ENCODE measurements at regions not wholly inside any gene's neighbourhood (a gene's known extent, or its start where the extent isn't known, plus 50 kb on each side); places are given as distances from the start of the nearest gene placed in this dataset.

GRCh38 chr5:3780907-3781306, 185.3 kb downstream of the IRX1 start:
- no peaks in the 10 kb centered on the region for H3K79me2 ChIP-seq (ENCODE audit: control insufficient read depth, insufficient read depth, low read length, unreplicated experiment)
- H3K27me3 ChIP-seq (ENCODE audit: insufficient read depth, low read length) = no peaks in the 10 kb centered on the region
- no peaks in the 10 kb centered on the region for H3K4me1 ChIP-seq (ENCODE audit: control insufficient read depth, insufficient read depth, low read length, unreplicated experiment)
- H3K27ac ChIP-seq (ENCODE audit: low read depth, low read length) = no peak overlapping the region
- H2AFZ ChIP-seq (ENCODE audit: low read length, unreplicated experiment) = no peak overlapping the region
- H3K4me3 ChIP-seq (ENCODE audit: low read depth, low read length) = no peak overlapping the region
- H3K36me3 ChIP-seq (ENCODE audit: insufficient read depth, low read length) = no peaks in the 10 kb centered on the region

- Histone ChIP-seq H3K79me2 (ENCODE audit: control insufficient read depth, insufficient read depth, low read length, unreplicated experiment) (no peaks in the 10 kb centered on the region), H3K27me3 (ENCODE audit: insufficient read depth, low read length) (no peaks in the 10 kb centered on the region), H3K4me3 (ENCODE audit: low read depth, low read length) (no peak overlapping the region), H3K36me3 (ENCODE audit: insufficient read depth, low read length) (no peaks in the 10 kb centered on the region), H3K27ac (ENCODE audit: low read depth, low read length) (no peak overlapping the region), H2AFZ (ENCODE audit: low read length, unreplicated experiment) (no peak overlapping the region), H3K4me1 (ENCODE audit: control insufficient read depth, insufficient read depth, low read length, unreplicated experiment) (no peaks in the 10 kb centered on the region)
Measured at GRCh38 chr5:3784854-3785253, 189.2 kb downstream of the IRX1 start.

GRCh38 chr5:3786165-3786564, 190.5 kb downstream of the IRX1 start:
- Histone ChIP-seq H3K36me3 (ENCODE audit: insufficient read depth, low read length) (no peaks in the 10 kb centered on the region), H3K79me2 (ENCODE audit: control insufficient read depth, insufficient read depth, low read length, unreplicated experiment) (no peaks in the 10 kb centered on the region), H3K4me3 (ENCODE audit: low read depth, low read length) (no peak overlapping the region), H2AFZ (ENCODE audit: low read length, unreplicated experiment) (no peak overlapping the region), H3K4me1 (ENCODE audit: control insufficient read depth, insufficient read depth, low read length, unreplicated experiment) (no peaks in the 10 kb centered on the region), H3K27me3 (ENCODE audit: insufficient read depth, low read length) (no peaks in the 10 kb centered on the region), H3K27ac (ENCODE audit: low read depth, low read length) (no peak overlapping the region)

- no peak overlapping the region for H3K27ac ChIP-seq (ENCODE audit: low read depth, low read length)
- no peak overlapping the region for H3K4me3 ChIP-seq (ENCODE audit: low read depth, low read length)
Measured at GRCh38 chr5:3786891-3787430, 191.3 kb downstream of the IRX1 start.

GRCh38 chr5:3787604-3788003, 192.0 kb downstream of the IRX1 start:
- Histone ChIP-seq H3K79me2 (ENCODE audit: control insufficient read depth, insufficient read depth, low read length, unreplicated experiment) (no peaks in the 10 kb centered on the region), H2AFZ (ENCODE audit: low read length, unreplicated experiment) (no peak overlapping the region), H3K4me1 (ENCODE audit: control insufficient read depth, insufficient read depth, low read length, unreplicated experiment) (no peaks in the 10 kb centered on the region), H3K36me3 (ENCODE audit: insufficient read depth, low read length) (no peaks in the 10 kb centered on the region), H3K27ac (ENCODE audit: low read depth, low read length) (no peak overlapping the region), H3K27me3 (ENCODE audit: insufficient read depth, low read length) (no peaks in the 10 kb centered on the region), H3K4me3 (ENCODE audit: low read depth, low read length) (no peak overlapping the region)

More at GRCh38 chr5:3786891-3787430, 191.3 kb downstream of the IRX1 start:
- Histone ChIP-seq H3K27me3 (ENCODE audit: insufficient read depth, low read length) (no peaks in the 10 kb centered on the region), H3K36me3 (ENCODE audit: insufficient read depth, low read length) (no peaks in the 10 kb centered on the region), H2AFZ (ENCODE audit: low read length, unreplicated experiment) (no peak overlapping the region), H3K4me1 (ENCODE audit: control insufficient read depth, insufficient read depth, low read length, unreplicated experiment) (no peaks in the 10 kb centered on the region), H3K79me2 (ENCODE audit: control insufficient read depth, insufficient read depth, low read length, unreplicated experiment) (no peaks in the 10 kb centered on the region)

GRCh38 chr5:3789519-3790193, 194.0 kb downstream of the IRX1 start:
- H3K27ac ChIP-seq (ENCODE audit: low read depth, low read length) = no peak overlapping the region
- H3K4me3 ChIP-seq (ENCODE audit: low read depth, low read length) = no peak overlapping the region
- no peaks in the 10 kb centered on the region for H3K4me1 ChIP-seq (ENCODE audit: control insufficient read depth, insufficient read depth, low read length, unreplicated experiment)
- H3K36me3 ChIP-seq (ENCODE audit: insufficient read depth, low read length) = no peaks in the 10 kb centered on the region
- no peaks in the 10 kb centered on the region for H3K27me3 ChIP-seq (ENCODE audit: insufficient read depth, low read length)
- H2AFZ ChIP-seq (ENCODE audit: low read length, unreplicated experiment) = no peak overlapping the region
- H3K79me2 ChIP-seq (ENCODE audit: control insufficient read depth, insufficient read depth, low read length, unreplicated experiment) = no peaks in the 10 kb centered on the region

GRCh38 chr5:3793162-3793561, 197.5 kb downstream of the IRX1 start:
- Histone ChIP-seq H3K36me3 (ENCODE audit: insufficient read depth, low read length) (no peaks in the 10 kb centered on the region), H3K4me3 (ENCODE audit: low read depth, low read length) (no peak overlapping the region), H3K79me2 (ENCODE audit: control insufficient read depth, insufficient read depth, low read length, unreplicated experiment) (no peaks in the 10 kb centered on the region), H3K4me1 (ENCODE audit: control insufficient read depth, insufficient read depth, low read length, unreplicated experiment) (no peaks in the 10 kb centered on the region), H3K27me3 (ENCODE audit: insufficient read depth, low read length) (no peaks in the 10 kb centered on the region), H2AFZ (ENCODE audit: low read length, unreplicated experiment) (no peak overlapping the region), H3K27ac (ENCODE audit: low read depth, low read length) (no peak overlapping the region)

- H3K27me3 ChIP-seq (ENCODE audit: insufficient read depth, low read length) = no peaks in the 10 kb centered on the region
- no peaks in the 10 kb centered on the region for H3K4me1 ChIP-seq (ENCODE audit: control insufficient read depth, insufficient read depth, low read length, unreplicated experiment)
- no peak overlapping the region for H2AFZ ChIP-seq (ENCODE audit: low read length, unreplicated experiment)
- H3K4me3 ChIP-seq (ENCODE audit: low read depth, low read length) = no peak overlapping the region
- H3K27ac ChIP-seq (ENCODE audit: low read depth, low read length) = no peak overlapping the region
- no peaks in the 10 kb centered on the region for H3K36me3 ChIP-seq (ENCODE audit: insufficient read depth, low read length)
- H3K79me2 ChIP-seq (ENCODE audit: control insufficient read depth, insufficient read depth, low read length, unreplicated experiment) = no peaks in the 10 kb centered on the region
Measured at GRCh38 chr5:3794611-3795010, 199.0 kb downstream of the IRX1 start.

- no peak overlapping the region for H3K4me3 ChIP-seq (ENCODE audit: low read depth, low read length)
- no peak overlapping the region for H3K27ac ChIP-seq (ENCODE audit: low read depth, low read length)
- no peaks in the 10 kb centered on the region for H3K27me3 ChIP-seq (ENCODE audit: insufficient read depth, low read length)
- H3K36me3 ChIP-seq (ENCODE audit: insufficient read depth, low read length) = no peaks in the 10 kb centered on the region
- no peaks in the 10 kb centered on the region for H3K79me2 ChIP-seq (ENCODE audit: control insufficient read depth, insufficient read depth, low read length, unreplicated experiment)
- no peak overlapping the region for H2AFZ ChIP-seq (ENCODE audit: low read length, unreplicated experiment)
- H3K4me1 ChIP-seq (ENCODE audit: control insufficient read depth, insufficient read depth, low read length, unreplicated experiment) = no peaks in the 10 kb centered on the region
Measured at GRCh38 chr5:3796736-3797135, 201.1 kb downstream of the IRX1 start.

GRCh38 chr5:3801967-3802366, 206.3 kb downstream of the IRX1 start:
- Histone ChIP-seq H3K27ac (ENCODE audit: low read depth, low read length) (no peak overlapping the region), H3K4me1 (ENCODE audit: control insufficient read depth, insufficient read depth, low read length, unreplicated experiment) (no peaks in the 10 kb centered on the region), H3K27me3 (ENCODE audit: insufficient read depth, low read length) (no peaks in the 10 kb centered on the region), H2AFZ (ENCODE audit: low read length, unreplicated experiment) (no peak overlapping the region), H3K36me3 (ENCODE audit: insufficient read depth, low read length) (no peaks in the 10 kb centered on the region), H3K79me2 (ENCODE audit: control insufficient read depth, insufficient read depth, low read length, unreplicated experiment) (no peaks in the 10 kb centered on the region), H3K4me3 (ENCODE audit: low read depth, low read length) (no peak overlapping the region)

GRCh38 chr5:3809455-3809854, 213.8 kb downstream of the IRX1 start:
- Histone ChIP-seq H3K36me3 (ENCODE audit: insufficient read depth, low read length) (no peaks in the 10 kb centered on the region), H3K27me3 (ENCODE audit: insufficient read depth, low read length) (no peaks in the 10 kb centered on the region), H2AFZ (ENCODE audit: low read length, unreplicated experiment) (no peak overlapping the region), H3K27ac (ENCODE audit: low read depth, low read length) (no peak overlapping the region), H3K4me1 (ENCODE audit: control insufficient read depth, insufficient read depth, low read length, unreplicated experiment) (no peaks in the 10 kb centered on the region), H3K79me2 (ENCODE audit: control insufficient read depth, insufficient read depth, low read length, unreplicated experiment) (no peaks in the 10 kb centered on the region), H3K4me3 (ENCODE audit: low read depth, low read length) (no peak overlapping the region)

Measured in ACC112 (cell line).